Progenitor cell of endocrine pancreas (in vitro differentiated cells): ENCODE measurements at regions not wholly inside any gene's neighbourhood (a gene's known extent, or its start where the extent isn't known, plus 50 kb on each side); places are given as distances from the start of the nearest gene placed in this dataset.

Experiments
- DNase-seq: peaks from one replicate; pipeline ENCODE4 v3.0.0; 2021; ENCODE audit warnings: low spot score; ENCODE audit not compliant: unreplicated experiment
- H3K27ac Mint-ChIP-seq: 2 replicates; pipeline ENCODE4 v1.8.0; 2021; ENCODE audit warnings: mild to moderate bottlenecking, moderate library complexity, mixed read lengths
- H3K27me3 Mint-ChIP-seq: 2 replicates; pipeline ENCODE4 v1.8.0; 2021; ENCODE audit warnings: mixed read lengths
- H3K36me3 Mint-ChIP-seq: 2 replicates; pipeline ENCODE4 v1.8.0; 2022; ENCODE audit warnings: mixed read lengths; ENCODE audit not compliant: insufficient read depth
- H3K4me1 Mint-ChIP-seq: 2 replicates; pipeline ENCODE4 v1.8.0; 2021; ENCODE audit warnings: low read depth, mixed read lengths
- H3K4me3 Mint-ChIP-seq: 2 replicates; pipeline ENCODE4 v1.8.0; 2021; ENCODE audit warnings: low read depth, mild to moderate bottlenecking, moderate library complexity, mixed read lengths
- H3K9me3 Mint-ChIP-seq: 2 replicates; pipeline ENCODE4 v1.8.0; 2021; ENCODE audit warnings: low read depth, mixed read lengths
- CTCF ChIP-seq: fragments of 200-600 bp; sonication (generic); IDR thresholded peaks from one replicate; pipeline ENCODE4 v1.5.0; 2021; ENCODE audit warnings: antibody characterized with exemption, mild to moderate bottlenecking; ENCODE audit not compliant: unreplicated experiment

- no peaks in the 10 kb centered on the region for H3K36me3 Mint-ChIP-seq
- H3K27me3 Mint-ChIP-seq, result peaks cover 28% of the 10 kb centered on the region
- H3K9me3 Mint-ChIP-seq, result no peaks in the 10 kb centered on the region
- H3K27ac Mint-ChIP-seq, result no peak overlapping the region
- H3K4me1 Mint-ChIP-seq, result peaks cover 5% of the 10 kb centered on the region
- DNase-seq, result no peak
- peak; percentile 58 for TF ChIP-seq CTCF
- no peak overlapping the region for H3K4me3 Mint-ChIP-seq
Observed at GRCh38 chr1:63004868-63005267, 220.9 kb downstream of the ATG4C start.

- Mint-ChIP-seq H3K36me3 (no peaks in the 10 kb centered on the region), H3K27me3 (peaks cover 23% of the 10 kb centered on the region), H3K4me3 (no peak overlapping the region), H3K9me3 (no peaks in the 10 kb centered on the region), H3K4me1 (peaks cover 1% of the 10 kb centered on the region), H3K27ac (no peak overlapping the region)
- TF ChIP-seq CTCF, result no peak
- no peak for DNase-seq
Observed at GRCh38 chr1:63005812-63006211, 221.9 kb downstream of the ATG4C start.

- Mint-ChIP-seq H3K4me1 (peaks cover 8% of the 10 kb centered on the region), H3K36me3 (no peaks in the 10 kb centered on the region), H3K4me3 (no peak overlapping the region), H3K9me3 (no peaks in the 10 kb centered on the region), H3K27me3 (peaks cover 9% of the 10 kb centered on the region), H3K27ac (no peak overlapping the region)
- no peak for DNase-seq
- no peak for TF ChIP-seq CTCF
Observed at GRCh38 chr1:63009421-63009820, 225.5 kb downstream of the ATG4C start.

GRCh38 chr1:63010913-63011660 lies 227.2 kb downstream of the ATG4C start:
- Mint-ChIP-seq H3K4me1 (peaks cover 12% of the 10 kb centered on the region), H3K4me3 (no peak overlapping the region), H3K27ac (no peak overlapping the region), H3K36me3 (no peaks in the 10 kb centered on the region), H3K27me3 (peaks cover 5% of the 10 kb centered on the region), H3K9me3 (no peaks in the 10 kb centered on the region)
- TF ChIP-seq CTCF, result no peak
- no peak for DNase-seq

- H3K27ac Mint-ChIP-seq, result no peak overlapping the region
Observed at GRCh38 chr1:63012339-63012738, 228.4 kb downstream of the ATG4C start.

More at GRCh38 chr1:63012339-63012738, 228.4 kb downstream of the ATG4C start:
- H3K4me1 Mint-ChIP-seq, result peaks cover 12% of the 10 kb centered on the region
- no peaks in the 10 kb centered on the region for H3K36me3 Mint-ChIP-seq
- no peak overlapping the region for H3K4me3 Mint-ChIP-seq
- no peak for DNase-seq
- TF ChIP-seq CTCF, result no peak
- no peaks in the 10 kb centered on the region for H3K27me3 Mint-ChIP-seq
- no peaks in the 10 kb centered on the region for H3K9me3 Mint-ChIP-seq
